ENCODE measurements at regions not wholly inside any gene's neighbourhood (a gene's known extent, or its start where the extent isn't known, plus 50 kb on each side); places are given as distances from the start of the nearest gene placed in this dataset.

DNA sequence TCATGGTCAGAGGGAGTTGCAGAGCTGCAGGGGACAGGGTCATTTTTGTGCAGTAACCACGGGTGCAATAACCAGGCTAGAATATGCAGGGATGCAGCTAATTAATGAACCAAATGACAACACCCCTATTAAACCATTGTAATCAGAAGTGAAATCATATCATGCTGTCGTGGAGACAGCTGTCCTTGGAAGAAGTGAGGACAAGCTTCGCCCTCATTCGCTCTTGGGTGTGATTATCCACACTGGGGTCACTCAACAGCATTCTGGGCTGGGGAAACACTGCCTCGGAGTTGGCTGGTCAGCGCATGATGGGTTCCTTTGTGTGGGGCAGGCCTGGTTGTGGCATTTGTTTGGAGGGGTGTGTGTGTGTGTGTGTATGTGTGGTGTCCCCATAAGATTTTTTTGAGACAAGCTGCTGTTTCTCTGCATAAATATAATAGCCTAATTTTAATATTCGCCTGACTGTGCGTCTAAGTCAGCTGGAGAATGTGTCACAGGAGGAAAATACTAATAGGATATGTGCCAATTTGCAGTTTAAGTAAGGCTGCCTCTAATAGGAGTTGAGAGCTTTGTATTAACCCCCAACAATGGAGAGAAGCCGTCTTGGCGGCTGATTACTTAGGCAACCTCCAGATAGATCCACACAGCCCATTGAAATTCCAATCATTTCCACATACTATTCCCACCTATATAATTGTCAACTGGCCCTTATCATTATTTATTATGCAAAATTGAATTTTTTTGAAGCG, 149.4 kb downstream of the DNAJB6 start (continued):
- TF ChIP-seq, protein P1, sequence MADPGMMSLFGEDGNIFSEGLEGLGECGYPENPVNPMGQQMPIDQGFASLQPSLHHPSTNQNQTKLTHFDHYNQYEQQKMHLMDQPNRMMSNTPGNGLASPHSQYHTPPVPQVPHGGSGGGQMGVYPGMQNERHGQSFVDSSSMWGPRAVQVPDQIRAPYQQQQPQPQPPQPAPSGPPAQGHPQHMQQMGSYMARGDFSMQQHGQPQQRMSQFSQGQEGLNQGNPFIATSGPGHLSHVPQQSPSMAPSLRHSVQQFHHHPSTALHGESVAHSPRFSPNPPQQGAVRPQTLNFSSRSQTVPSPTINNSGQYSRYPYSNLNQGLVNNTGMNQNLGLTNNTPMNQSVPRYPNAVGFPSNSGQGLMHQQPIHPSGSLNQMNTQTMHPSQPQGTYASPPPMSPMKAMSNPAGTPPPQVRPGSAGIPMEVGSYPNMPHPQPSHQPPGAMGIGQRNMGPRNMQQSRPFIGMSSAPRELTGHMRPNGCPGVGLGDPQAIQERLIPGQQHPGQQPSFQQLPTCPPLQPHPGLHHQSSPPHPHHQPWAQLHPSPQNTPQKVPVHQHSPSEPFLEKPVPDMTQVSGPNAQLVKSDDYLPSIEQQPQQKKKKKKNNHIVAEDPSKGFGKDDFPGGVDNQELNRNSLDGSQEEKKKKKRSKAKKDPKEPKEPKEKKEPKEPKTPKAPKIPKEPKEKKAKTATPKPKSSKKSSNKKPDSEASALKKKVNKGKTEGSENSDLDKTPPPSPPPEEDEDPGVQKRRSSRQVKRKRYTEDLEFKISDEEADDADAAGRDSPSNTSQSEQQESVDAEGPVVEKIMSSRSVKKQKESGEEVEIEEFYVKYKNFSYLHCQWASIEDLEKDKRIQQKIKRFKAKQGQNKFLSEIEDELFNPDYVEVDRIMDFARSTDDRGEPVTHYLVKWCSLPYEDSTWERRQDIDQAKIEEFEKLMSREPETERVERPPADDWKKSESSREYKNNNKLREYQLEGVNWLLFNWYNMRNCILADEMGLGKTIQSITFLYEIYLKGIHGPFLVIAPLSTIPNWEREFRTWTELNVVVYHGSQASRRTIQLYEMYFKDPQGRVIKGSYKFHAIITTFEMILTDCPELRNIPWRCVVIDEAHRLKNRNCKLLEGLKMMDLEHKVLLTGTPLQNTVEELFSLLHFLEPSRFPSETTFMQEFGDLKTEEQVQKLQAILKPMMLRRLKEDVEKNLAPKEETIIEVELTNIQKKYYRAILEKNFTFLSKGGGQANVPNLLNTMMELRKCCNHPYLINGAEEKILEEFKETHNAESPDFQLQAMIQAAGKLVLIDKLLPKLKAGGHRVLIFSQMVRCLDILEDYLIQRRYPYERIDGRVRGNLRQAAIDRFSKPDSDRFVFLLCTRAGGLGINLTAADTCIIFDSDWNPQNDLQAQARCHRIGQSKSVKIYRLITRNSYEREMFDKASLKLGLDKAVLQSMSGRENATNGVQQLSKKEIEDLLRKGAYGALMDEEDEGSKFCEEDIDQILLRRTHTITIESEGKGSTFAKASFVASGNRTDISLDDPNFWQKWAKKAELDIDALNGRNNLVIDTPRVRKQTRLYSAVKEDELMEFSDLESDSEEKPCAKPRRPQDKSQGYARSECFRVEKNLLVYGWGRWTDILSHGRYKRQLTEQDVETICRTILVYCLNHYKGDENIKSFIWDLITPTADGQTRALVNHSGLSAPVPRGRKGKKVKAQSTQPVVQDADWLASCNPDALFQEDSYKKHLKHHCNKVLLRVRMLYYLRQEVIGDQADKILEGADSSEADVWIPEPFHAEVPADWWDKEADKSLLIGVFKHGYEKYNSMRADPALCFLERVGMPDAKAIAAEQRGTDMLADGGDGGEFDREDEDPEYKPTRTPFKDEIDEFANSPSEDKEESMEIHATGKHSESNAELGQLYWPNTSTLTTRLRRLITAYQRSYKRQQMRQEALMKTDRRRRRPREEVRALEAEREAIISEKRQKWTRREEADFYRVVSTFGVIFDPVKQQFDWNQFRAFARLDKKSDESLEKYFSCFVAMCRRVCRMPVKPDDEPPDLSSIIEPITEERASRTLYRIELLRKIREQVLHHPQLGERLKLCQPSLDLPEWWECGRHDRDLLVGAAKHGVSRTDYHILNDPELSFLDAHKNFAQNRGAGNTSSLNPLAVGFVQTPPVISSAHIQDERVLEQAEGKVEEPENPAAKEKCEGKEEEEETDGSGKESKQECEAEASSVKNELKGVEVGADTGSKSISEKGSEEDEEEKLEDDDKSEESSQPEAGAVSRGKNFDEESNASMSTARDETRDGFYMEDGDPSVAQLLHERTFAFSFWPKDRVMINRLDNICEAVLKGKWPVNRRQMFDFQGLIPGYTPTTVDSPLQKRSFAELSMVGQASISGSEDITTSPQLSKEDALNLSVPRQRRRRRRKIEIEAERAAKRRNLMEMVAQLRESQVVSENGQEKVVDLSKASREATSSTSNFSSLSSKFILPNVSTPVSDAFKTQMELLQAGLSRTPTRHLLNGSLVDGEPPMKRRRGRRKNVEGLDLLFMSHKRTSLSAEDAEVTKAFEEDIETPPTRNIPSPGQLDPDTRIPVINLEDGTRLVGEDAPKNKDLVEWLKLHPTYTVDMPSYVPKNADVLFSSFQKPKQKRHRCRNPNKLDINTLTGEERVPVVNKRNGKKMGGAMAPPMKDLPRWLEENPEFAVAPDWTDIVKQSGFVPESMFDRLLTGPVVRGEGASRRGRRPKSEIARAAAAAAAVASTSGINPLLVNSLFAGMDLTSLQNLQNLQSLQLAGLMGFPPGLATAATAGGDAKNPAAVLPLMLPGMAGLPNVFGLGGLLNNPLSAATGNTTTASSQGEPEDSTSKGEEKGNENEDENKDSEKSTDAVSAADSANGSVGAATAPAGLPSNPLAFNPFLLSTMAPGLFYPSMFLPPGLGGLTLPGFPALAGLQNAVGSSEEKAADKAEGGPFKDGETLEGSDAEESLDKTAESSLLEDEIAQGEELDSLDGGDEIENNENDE (IDR thresholded peaks at IDR 0.05; ENCODE audit: insufficient replicate concordance, low read length): no peak
- TF ChIP-seq POLR2AphosphoS5 (IDR thresholded peaks at IDR 0.05; ENCODE audit: low read depth, low read length) (no peak), SP2 (IDR thresholded peaks at IDR 0.05; ENCODE audit: low read length) (no peak), BACH1 (IDR thresholded peaks at IDR 0.05; ENCODE audit: low read length) (no peak), YY1 (IDR thresholded peaks at IDR 0.05; ENCODE audit: low read depth, low read length) (no peak), CHD1 (IDR thresholded peaks at IDR 0.05; ENCODE audit: low read depth, low read length) (no peak)
